ENCODE measurements at regions not wholly inside any gene's neighbourhood (a gene's known extent, or its start where the extent isn't known, plus 50 kb on each side); places are given as distances from the start of the nearest gene placed in this dataset.

DNA sequence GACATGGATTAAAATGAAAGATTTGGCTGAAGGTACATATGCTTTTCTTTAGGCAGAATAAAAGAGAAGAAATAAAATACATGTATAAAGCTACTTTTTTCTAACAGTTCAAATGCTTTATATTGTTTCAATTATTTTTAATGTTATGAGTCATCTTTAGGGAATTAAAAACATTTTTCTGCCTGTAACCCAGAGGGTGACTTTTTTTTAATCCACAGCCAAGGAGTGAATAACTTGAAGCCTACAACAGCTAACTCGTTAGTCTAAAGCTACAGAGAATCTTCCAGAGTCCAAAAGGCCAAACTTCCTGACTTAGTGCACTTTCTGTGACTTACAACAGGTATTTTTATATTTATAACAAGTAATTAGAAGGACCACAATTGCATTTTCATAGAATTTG lies 151.6 kb downstream of the SEC23A start:
- TF ChIP-seq YY1 (IDR thresholded peaks at IDR 0.05; ENCODE audit: insufficient read depth, insufficient read length) (no peak), SUZ12 (IDR thresholded peaks at IDR 0.05; ENCODE audit: extremely low read depth, insufficient read depth, insufficient read length) (no peak), ZNF274 (IDR thresholded peaks at IDR 0.05; ENCODE audit: low read depth, low read length) (no peak)
